PC-3 (cell line): ENCODE measurements at regions not wholly inside any gene's neighbourhood (a gene's known extent, or its start where the extent isn't known, plus 50 kb on each side); places are given as distances from the start of the nearest gene placed in this dataset.

Experiments used
- CTCF ChIP-seq: fragments of 300-600 bp; sonication (generic); conservative IDR thresholded peaks from 2 replicates; pipeline ENCODE4 v1.5.1; 2017; ENCODE audit warnings: antibody characterized with exemption, low read depth, mild to moderate bottlenecking, low read length
- EZH2 ChIP-seq: fragments of 300-600 bp; sonication (generic); IDR thresholded peaks from one replicate; pipeline ENCODE4 v1.6.1; 2017; ENCODE audit warnings: antibody characterized with exemption, mild to moderate bottlenecking, low read length; ENCODE audit not compliant: unreplicated experiment
- EZH2phosphoT487 ChIP-seq: fragments of 300-600 bp; sonication (generic); IDR thresholded peaks from 2 replicates; pipeline ENCODE4 v1.6.1; 2018; ENCODE audit warnings: mild to moderate bottlenecking, antibody characterized with exemption, low read length, borderline replicate concordance

- TF ChIP-seq CTCF, result peak; percentile 91
- TF ChIP-seq EZH2phosphoT487, result no peak
- TF ChIP-seq EZH2, result no peak
These were observed 131.6 kb upstream of the ESR1 start for GRCh38 chr6:151675746-151676459.
